HUDEP-2 (cell line): ENCODE measurements at regions not wholly inside any gene's neighbourhood (a gene's known extent, or its start where the extent isn't known, plus 50 kb on each side); places are given as distances from the start of the nearest gene placed in this dataset.

Experiments
- DNase-seq, 76 experiments: peaks; one replicate each; lab custom pipeline; 2025; ENCODE audit not compliant: unreplicated experiment in 76 of 76; lab: John Stamatoyannopoulos, UW

DNA sequence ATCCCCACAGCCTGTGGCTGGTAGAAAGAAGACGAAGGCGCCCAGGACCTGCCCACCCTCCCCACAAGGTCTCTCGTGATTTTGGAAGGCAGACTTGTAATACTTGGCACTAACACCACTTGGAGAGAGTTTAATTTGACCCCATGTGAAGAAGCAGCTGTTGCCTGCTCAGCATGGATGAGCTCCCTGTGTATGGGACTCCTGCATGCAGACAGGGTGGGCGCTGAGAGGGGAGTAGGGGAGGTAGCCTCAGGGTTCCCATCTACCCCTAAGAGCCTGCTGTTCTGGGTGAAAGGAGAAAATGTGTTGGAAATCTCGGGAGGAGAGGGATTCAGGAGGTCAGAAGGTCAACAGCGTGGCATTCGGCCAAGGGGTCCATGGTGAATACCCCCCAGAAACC, 625.9 kb downstream of the TBC1D22A start:
- no peak for DNase-seq

DNA sequence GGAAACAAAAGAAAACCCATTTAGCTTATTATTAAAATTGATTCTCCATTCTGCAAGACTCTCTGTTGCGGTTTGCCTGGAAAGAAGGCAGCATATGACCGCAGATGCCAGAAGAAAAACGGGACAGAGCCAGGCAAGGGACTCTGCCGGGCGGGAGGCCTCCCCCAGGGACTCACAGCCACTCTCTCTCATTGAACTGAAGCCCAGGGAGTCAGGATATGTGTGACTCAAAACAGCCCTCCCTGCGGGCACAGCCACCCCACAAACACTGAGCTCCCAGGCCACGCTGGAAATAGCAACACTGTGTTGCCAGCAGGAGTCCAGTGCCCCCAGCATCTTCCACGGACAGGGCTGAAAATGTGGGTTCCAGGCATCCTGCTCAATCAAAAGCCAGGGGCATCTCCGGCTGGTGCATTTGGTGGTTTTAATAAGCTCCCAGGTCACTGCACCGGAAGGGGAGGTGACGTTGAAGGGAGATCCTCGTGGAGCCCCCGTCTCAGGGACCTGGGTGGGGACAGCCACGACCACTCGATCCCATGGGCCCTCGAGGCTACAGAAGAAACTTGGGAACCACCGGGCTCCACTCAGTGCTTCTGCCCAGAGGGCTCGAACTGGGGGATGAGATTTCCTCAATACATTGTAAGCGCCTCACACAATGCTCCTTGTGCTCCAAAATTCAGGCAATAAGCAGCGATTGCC, 624.5 kb downstream of the TBC1D22A start:
- DNase-seq, result no peak

DNA sequence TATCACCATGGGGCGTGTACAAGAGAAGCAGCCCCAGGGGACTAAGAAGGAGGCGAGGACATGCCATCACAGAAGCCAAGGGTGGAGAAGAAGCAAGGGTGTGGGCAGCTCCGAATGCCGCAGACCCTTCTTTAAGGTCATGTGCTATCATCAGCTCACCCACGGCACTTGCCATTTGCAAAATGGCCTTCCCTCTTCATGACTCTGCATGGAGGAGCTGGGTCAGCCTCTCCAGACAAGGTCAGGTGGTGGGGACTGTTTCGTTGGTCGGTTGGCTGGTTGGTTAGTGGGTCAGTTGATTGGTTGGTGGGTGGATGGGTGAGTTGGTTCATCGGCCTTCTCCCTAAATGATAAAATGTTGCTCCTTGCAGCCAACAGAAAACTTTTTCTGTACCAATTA, 622.5 kb downstream of the TBC1D22A start:
- DNase-seq, result no peak

DNA sequence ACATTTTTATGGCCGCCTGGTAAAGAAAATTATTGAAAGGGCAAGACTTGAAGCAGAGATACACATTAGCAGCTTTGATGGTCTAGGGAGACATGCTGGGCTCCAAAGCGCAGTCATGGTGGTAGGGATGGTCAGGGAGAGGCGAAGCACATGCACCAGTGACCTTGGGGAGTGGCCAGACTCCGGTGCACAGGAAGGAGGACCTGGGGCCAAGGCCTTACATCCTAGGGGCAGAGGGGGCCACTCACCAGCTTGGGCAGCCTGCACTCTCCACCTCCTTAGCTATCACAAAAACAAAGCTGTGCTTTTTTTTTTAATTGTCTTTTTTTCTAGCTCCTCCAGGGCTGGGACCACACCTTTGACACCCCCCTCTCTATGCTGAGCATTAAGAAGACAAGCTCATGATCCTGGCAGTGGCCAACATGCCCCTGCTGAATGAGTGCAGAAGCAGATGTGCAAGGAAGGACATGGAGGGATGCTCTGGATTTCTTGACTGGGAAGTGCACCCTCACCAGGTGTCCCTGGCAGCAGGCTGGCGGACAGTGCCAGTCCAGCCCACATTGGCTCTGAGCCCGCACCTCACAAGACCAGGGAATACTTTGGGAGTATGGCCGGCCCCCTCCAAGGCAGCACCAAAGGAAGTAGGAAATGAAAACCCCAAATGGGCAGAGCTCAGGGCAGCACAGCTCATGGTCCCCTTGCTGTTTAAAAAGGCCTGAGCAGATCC, 619.9 kb downstream of the TBC1D22A start:
- DNase-seq, result no peak

DNA sequence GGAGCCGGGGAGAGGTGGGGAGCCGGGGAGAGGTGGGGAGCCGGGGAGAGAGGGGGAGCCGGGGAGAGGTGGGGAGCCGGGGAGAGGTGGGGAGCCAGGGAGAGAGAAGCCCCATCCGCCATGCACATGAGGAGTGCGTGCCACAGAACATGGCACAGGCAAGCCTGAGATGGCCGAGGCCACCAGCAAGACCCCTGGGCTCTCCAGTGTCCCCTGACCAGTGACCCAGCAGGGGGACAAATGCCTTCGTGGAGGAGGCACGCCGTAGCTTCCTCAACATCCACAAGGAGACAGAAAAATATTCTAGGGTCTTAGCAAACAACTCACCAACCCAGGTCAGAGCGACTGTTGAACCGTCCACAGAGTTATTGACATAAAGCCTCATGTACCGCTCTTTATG, 618.8 kb downstream of the TBC1D22A start:
- DNase-seq, result no peak

DNA sequence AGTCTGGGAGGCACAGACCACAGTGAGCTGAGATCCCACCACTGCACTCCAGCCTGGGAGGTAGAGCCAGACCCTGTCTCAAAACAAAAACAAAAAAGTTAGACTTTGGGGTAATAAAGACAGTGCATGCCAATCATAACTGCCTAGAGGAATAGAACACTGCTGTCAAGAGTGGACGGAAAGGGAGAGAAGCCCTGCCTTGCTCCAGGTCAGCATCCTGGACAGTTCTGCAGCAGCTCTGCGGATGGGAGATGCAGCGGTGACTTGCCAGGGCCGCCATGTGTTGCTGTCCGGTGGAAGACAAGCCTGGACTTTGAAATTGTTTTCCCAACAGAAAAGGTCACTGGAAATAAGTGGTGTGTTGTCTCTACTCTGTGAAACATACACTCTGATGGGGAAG, 618.2 kb downstream of the TBC1D22A start:
- DNase-seq, result no peak

DNA sequence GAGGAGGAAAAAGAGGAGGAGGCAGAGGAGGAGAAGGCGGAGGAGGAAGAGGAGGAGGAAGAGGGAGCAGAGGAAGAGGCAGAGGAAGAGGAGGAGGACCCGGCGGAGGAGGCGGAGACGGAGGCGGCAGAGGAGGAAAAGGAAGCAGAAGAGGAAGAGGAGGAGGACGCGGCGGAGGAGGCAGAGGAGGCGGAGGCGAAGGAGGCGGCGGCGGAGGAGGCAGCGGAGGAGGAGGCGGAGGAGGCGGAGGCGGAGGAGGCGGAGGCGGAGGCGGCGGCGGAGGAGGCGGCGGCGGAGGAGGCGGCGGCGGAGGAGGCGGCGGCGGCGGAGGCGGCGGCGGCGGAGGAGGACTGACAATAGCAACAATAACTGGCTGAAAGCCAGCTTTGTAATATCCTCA, 616.6 kb downstream of the TBC1D22A start:
- no peak for DNase-seq

DNA sequence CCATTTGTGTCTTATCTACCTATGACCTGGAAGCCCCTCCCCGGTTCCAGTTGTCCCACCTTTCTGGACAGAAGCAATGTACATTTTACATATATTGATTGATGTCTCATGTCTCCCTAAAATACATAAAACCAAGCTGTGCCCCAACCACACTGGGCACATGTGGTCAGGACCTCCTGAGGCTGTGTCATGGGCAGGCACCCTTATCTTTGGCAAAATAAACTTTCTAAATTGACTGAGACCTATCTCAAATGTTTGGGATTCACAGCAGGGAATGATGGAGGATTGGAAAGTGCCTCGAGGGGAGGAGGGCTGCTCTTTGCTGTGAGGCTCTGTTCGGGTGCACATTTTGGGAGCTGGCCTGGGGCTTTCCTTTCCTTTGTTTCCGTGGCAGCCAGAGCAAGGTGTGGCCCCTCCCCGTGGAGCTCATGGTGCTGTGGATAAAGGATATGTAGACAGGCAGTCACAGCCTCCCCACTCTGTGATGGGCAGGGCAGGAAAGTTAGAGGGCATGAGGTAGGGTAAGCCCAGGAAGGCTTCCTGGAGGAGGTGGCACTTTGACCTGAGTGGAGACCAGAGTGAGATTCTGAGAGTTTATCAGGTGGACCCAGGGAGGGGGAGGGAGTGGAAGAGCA, 615.6 kb downstream of the TBC1D22A start:
- DNase-seq, result no peak

DNA sequence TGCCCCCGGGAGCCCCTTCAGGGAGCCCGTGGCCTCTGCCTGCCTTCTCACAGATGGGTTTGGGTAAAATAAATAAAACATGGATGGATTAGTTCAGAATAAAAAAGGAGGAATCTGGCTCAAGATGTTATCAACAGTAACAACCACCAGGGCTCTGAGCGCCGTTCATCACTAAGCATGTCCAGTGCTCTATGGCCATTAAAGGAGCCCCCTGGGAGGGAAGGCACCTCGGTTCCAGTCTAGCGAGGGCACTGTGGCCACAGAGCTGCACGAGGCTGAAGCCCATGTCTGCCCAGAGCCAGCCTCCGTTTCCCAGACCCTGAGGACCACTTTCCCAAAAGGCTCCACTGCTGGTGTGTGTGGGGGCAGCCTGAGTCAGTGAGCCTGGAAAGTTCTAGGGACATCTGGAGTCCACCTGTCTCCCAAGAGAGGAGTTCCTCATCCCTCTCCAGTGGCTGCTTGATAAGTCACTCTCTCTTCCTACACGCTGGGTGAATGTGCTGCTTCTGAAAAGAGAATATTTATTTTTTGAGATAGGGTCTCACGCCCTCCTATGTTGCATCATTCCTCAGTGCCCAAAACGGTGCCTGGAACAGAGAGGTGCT, 614.6 kb downstream of the TBC1D22A start:
- DNase-seq, result no peak

DNA sequence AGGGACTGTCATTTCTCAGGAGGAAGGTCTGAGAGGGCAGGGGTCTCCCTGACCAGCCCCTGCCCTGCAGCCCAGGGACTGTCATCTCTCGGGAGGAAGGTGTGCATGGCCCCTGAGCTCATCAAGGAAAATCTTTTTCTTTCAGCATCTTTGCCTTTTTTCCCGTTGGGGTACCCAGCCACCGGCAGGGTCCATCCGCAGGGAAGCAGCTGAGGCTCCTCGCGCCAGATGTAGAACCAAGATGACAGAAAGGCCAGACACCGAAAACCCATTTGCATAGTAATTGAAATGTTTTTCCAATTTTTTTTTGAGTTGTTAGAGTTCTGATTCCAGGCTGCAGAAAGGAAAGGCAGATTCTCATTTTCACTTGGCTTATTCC, 613.9 kb downstream of the TBC1D22A start:
- DNase-seq, result no peak

DNA sequence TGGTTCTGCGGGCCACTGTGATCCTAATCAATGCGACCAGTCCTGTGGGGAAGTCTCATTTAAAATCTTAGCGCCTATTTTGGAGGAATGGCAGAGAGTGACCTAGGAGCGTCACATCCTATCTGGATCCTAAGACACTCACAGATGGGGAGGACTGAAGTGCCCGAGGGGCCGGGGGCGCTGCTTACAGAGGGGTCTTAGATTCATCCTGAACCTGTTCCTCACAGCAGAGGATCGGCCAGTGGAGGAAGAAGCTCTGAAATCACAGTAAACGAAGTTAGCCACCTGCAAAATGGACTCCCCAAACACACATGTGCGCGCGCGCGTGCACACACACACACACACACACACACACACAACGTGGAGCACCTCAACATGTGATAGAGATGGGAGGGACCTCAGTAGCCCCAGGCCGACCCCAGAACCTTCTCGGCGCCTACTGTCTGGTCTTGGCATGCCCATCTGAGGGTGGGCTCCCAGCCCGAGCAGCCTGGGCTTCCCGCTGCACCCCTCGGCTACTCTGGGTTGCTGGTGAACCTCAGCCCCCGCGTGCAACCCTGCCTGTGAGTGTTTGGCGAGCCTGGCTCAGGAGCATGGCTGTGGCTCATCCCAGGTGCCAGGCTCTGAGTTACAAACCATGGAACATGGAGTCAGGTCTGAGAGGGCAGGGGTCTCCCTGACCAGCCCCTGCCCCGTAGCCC, 613.3 kb downstream of the TBC1D22A start:
- no peak for DNase-seq

DNA sequence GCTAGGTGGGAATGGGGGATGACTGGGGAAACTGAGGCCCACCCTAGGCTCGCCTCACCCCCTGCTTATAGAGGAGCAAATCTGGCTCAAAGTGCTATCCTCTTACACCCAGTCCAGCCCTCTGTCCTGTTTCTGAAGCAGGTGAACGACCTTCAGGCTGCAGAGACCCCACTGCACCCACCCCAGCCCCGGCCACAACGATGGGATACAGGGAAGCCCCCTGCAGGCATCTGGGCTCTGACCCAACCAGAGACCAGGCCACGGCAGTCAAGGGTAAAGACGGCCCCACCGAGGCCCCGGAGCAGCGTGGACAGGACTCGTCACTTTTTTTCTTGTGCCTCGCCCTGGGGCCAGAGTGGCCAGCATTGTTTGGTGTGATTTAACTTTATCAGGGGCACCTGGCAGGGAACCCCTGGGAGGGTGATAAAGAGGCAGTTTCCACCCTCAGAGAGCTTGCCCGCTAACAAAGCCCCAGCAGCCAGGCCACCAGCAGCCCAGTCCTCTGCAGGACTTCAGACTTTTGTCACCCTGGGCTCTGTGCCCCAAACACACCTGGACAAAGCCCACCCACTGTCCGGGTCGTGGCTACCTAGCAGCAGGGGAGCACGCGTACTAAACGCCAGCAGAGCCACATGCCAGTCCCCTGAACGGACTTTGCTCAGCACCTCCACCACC, 612.6 kb downstream of the TBC1D22A start:
- DNase-seq, result no peak

DNA sequence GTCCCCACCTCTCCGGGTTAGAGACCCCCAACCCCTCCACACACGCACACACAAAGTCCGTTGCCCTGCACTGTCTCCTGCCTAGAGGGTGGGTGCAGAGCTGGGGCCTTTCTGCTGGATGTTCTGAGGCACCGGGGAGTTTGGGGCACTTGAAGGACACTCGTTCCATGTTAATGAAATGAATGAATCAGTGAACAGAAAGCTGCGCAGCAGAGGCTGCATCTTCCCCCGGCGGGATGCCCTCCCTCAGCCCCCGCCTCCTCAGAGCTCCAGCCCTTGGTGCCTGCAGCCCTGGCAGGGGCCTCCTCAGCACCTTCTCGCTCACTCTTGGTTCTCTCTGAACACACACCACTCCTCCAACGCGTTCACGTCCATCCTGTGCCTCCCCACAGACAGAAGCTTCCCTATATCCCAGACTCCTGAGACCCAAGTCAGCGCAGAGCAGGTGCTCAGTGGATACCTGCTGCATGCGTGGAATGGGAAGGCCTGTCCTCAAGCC, 611.9 kb downstream of the TBC1D22A start:
- no peak for DNase-seq

DNA sequence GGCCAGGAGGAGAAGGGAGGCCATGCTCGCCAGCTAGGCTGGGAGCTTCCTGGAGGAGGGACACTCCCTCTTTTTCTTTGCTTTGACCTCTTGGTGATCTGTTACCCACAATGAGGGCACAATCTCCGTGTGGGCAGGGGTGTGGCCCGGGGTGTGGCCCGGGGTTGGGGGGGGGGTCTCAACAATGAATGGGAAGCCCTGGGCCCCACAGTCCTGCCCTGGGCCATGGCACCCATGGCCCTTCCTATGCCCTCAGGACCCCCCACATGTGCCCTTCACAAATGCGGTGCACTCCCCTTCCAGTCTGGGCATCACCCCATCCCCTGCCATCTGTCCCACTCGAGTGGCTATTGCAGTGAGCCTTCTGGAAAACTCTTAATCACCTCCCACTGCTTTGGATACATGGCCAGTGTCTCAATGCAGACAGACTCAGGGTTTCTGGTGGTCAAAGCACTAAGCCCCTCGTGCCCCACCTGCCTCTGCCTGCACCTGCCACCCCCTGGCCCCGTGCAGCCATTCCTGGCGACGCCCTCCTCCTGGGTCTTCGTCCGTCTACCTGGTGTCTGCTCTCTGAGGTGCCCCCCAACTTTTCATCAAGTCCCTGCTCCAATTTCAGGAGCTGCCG, 611.3 kb downstream of the TBC1D22A start:
- no peak for DNase-seq

DNA sequence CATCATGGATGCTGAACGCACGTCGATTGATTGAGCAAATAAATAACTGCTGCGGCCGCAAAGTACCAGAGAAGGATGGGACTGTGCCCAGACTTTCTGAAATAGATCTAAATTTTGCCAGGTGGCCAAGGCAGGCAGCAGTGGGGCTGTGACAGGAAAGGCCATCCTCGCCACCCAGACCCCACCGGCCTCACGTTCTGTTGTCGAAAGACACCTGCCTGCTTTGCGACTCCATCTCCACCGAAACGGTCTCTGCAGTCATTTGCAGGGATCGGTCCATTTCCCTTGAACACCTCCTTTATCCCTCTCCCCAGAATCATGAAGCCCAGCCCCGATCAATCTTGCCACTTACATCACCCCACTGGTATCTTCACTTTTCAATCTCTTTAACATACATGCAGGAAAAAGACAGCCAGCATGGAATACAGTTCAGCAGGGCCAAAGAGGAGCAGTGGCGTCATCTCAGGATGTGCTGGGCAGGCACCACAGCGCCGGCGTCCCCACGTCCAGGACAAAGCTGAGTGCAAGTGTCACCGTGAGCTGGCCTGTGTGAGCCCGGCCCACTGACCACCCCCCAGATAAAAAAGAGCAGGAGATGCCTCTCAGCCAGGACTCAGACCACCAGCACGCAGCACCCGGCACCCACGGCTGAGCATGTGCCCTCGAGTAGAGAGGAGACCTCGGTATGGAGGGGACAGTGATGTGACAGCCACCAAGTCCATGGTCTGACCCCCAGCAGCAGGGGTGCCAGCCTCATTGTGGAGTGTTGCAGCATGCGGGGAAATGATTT, 610.3 kb downstream of the TBC1D22A start:
- DNase-seq, result no peak

DNA sequence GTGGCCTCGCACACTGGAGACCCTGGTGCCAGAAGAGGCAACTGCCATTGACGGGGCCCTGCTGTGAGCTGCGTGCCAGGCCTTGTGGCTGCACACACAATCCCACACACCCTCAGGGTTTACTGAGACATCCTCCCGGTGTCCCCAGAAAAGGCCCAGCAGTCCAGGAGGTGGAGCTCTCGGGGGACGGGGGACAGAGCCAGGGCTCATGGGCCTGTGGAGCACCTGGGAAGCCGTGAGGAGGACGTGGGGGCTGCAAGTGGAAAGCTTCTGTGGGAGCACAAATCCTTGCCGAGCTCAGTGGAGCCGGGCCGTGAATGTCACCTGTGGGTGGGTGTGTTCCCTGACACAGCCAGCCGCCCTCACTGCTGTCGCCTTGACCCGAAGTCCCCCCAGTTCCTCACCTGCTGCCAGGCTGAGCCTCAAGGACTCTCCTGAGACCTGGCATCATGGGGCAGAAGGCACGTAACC, 609.7 kb downstream of the TBC1D22A start:
- no peak for DNase-seq

DNA sequence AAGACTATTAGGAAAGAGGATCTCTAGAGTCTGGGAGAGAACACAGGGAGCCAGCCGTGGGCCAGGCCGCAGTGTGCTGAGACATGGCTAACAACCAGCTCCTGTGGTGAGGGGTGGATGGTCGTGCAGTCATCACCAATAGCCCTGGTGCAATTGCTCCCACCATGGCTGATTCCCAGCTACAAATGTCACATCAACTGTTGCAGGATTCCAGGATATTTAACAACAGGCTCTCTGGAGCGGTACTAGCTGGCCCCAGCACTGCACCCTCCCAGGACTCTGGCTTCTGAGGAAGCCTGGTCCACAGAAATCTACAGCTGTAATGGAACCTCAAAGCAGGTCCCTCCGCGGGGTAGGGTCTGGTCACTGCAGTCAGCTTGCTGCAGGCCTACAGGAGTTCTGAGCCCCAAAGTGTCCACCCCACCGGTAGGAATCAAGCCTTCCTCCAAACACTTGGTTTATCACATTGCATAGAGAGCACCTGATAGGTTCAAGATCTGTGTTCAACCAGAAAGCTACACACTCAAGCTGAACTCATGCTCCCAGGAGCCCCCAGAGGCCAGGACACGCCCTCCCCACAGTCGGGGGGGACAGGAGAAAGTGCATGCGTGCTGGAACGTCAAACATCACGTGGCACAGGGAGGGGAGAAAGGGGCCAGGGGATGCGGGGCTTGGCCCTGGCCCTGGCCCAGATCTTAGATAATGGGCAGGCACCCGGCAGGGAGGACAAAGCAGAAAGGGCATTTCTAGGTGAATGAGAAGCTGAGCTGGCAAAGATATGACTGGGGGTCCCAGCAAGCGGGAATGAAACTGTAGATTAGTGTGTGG, 609.0 kb downstream of the TBC1D22A start:
- DNase-seq, result no peak
